ENCODE measurements at regions not wholly inside any gene's neighbourhood (a gene's known extent, or its start where the extent isn't known, plus 50 kb on each side); places are given as distances from the start of the nearest gene placed in this dataset.

DNA sequence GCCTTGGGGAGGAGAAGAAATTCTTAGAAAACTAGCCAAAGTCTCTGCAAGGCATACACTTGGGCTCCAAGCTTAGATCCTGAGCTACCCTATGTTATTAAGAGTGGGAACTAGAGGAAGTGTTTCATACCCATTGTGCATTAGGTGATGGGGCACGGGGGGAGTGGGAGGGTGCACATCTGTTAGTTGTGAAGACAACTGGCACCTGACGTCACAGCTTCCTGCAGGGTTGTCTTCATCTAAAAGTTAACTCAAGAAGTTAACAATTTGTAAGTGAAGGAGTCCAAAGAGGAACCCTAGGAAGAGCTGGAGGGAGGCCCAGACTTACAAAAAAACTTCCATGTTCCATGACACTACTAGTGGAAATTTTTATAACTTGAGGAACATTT, 158.1 kb downstream of the ADRA2A start:
- Histone ChIP-seq H3K4me3 (ENCODE audit: low read length in 2 of 2) (no peak overlapping the region), H3K36me3 (ENCODE audit: insufficient read depth, low read length) (no peaks in the 10 kb centered on the region), H3K27ac (ENCODE audit: low read depth, low read length) (no peak overlapping the region), H3K9me3 (ENCODE audit: control insufficient read depth in 1 of 2, low read length in 2 of 2) (no peaks in the 10 kb centered on the region), H3K4me1 (ENCODE audit: insufficient read depth, low read length) (no peaks in the 10 kb centered on the region), H3K27me3 (ENCODE audit: insufficient read depth, low read length) (no peaks in the 10 kb centered on the region)
- H3K27me3 Mint-ChIP-seq = peaks cover 11 to 30% of the 10 kb centered on the region in 2 donors
- no peaks in the 10 kb centered on the region for H3K4me1 Mint-ChIP-seq
- CTCF ChIA-PET (ENCODE audit: partially characterized antibody) = no interaction called here
- no peak overlapping the region for H3K4me3 Mint-ChIP-seq
- POLR2A ChIA-PET (ENCODE audit: partially characterized antibody) = no interaction called here
- H3K36me3 Mint-ChIP-seq = no peaks in the 10 kb centered on the region
- peaks cover 0 to 2% (median 0%) of the 10 kb centered on the region in 8 donors for H3K9me3 Mint-ChIP-seq
- DNase-seq = no peak
- intact Hi-C loops (cut with micrococcal nuclease) = no loop called here
- no peak overlapping the region for H3K27ac Mint-ChIP-seq

DNA sequence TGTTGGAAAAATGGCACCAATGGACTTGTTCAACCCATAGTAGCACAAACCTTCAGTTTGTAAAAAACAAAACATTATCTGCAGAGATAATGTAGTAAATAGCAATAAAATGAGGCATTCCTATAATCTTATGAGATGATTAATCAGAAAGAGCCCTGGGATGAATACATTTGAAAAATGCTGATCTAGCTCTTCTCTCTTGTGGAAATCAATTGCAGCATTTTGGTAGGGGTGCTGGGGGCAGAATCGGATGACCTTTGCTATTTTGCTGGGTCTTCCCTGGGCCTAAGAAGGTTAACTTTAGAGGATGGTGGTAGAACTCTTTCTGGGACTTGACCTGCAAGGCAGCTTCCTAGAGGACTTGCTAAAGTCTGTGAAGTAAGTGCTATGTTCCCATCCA, 163.5 kb downstream of the ADRA2A start:
- Histone ChIP-seq H3K27ac (ENCODE audit: low read depth, low read length) (no peak overlapping the region), H3K4me3 (ENCODE audit: low read length in 2 of 2) (no peak overlapping the region), H3K4me1 (ENCODE audit: insufficient read depth, low read length) (no peaks in the 10 kb centered on the region), H3K27me3 (ENCODE audit: insufficient read depth, low read length) (no peaks in the 10 kb centered on the region), H3K36me3 (ENCODE audit: insufficient read depth, low read length) (no peaks in the 10 kb centered on the region), H3K9me3 (ENCODE audit: control insufficient read depth in 1 of 2, low read length in 2 of 2) (no peaks in the 10 kb centered on the region)
- intact Hi-C loops (cut with micrococcal nuclease) = no loop called here
- ChIA-PET POLR2A (ENCODE audit: partially characterized antibody) (no interaction called here), CTCF (ENCODE audit: partially characterized antibody) (no interaction called here)
- H3K36me3 Mint-ChIP-seq = no peaks in the 10 kb centered on the region
- no peaks in the 10 kb centered on the region for H3K4me1 Mint-ChIP-seq
- no peak for DNase-seq
- no peak overlapping the region for H3K4me3 Mint-ChIP-seq
- no peak overlapping the region for H3K27ac Mint-ChIP-seq
- peaks cover 0 to 2% (median 0%) of the 10 kb centered on the region in 8 donors for H3K9me3 Mint-ChIP-seq
- H3K27me3 Mint-ChIP-seq = peaks cover 2 to 17% of the 10 kb centered on the region in 2 donors

DNA sequence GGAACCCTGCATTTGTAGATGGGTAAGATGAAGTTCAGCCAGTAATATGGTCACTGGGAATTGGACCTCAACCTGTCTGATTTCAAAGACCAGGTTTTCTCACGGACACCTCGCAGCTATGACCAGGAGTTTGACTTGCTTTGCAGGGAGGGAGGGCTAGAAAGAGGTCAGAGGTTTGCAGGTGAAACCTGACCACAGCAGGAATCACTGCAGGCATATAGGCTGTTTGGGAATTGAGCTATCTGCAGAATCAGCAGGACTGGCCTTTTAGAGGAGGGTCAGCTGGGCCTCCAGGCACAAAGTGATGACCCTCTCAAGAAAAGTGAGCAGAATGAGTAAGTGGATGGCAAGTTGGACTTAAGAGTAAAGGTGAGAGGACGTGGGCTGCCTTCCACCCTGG, 166.3 kb downstream of the ADRA2A start:
- intact Hi-C loops (cut with micrococcal nuclease) = no loop called here

DNA sequence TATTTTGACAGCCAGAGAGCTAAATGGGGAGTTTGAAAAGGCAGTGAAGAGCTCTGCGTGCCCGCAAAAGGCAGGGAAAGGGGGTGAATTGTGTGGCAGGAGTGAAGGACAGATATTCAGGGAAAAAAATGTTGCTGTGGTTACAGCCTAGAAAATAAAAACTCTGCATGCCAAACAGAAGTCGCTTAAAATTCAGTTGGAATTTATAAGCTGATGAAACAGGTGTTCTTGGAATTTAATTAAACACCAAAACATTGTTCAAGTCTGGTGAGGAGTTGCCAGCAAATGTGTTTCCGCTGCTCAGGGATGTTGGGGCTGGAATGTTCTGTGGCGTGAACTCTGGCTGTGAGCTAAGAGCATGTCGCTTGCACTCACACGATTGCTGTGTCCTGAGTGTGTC, 169.3 kb downstream of the ADRA2A start:
- H3K9me3 ChIP-seq (ENCODE audit: control insufficient read depth in 1 of 2, low read length in 2 of 2) = no peaks in the 10 kb centered on the region
- peaks cover 10 to 17% of the 10 kb centered on the region in 2 donors for H3K27me3 Mint-ChIP-seq
- H3K4me3 Mint-ChIP-seq = no peak overlapping the region
- peaks cover 0 to 5% (median 0%) of the 10 kb centered on the region in 8 donors for H3K9me3 Mint-ChIP-seq
- no peaks in the 10 kb centered on the region for H3K36me3 ChIP-seq (ENCODE audit: insufficient read depth, low read length)
- no peak for DNase-seq
- H3K4me1 ChIP-seq (ENCODE audit: insufficient read depth, low read length) = no peaks in the 10 kb centered on the region
- ChIA-PET POLR2A (ENCODE audit: partially characterized antibody) (no interaction called here), CTCF (ENCODE audit: partially characterized antibody) (no interaction called here)
- H3K27ac Mint-ChIP-seq = no peak overlapping the region
- H3K27ac ChIP-seq (ENCODE audit: low read depth, low read length) = no peak overlapping the region
- intact Hi-C loops (cut with micrococcal nuclease) = no loop called here
- no peaks in the 10 kb centered on the region for H3K27me3 ChIP-seq (ENCODE audit: insufficient read depth, low read length)
- H3K4me3 ChIP-seq (ENCODE audit: low read length in 2 of 2) = no peak overlapping the region
- H3K36me3 Mint-ChIP-seq = no peaks in the 10 kb centered on the region
- H3K4me1 Mint-ChIP-seq = no peaks in the 10 kb centered on the region

More for the DNA sequence above, 166.3 kb downstream of the ADRA2A start:
- CTCF ChIA-PET (ENCODE audit: partially characterized antibody) = no interaction called here
- H3K27ac ChIP-seq (ENCODE audit: low read depth, low read length) = no peak overlapping the region
- no peaks in the 10 kb centered on the region for H3K9me3 ChIP-seq (ENCODE audit: control insufficient read depth in 1 of 2, low read length in 2 of 2)
- H3K9me3 Mint-ChIP-seq = no peaks in the 10 kb centered on the region
- no peak overlapping the region for H3K4me3 Mint-ChIP-seq
- no peaks in the 10 kb centered on the region for H3K4me1 Mint-ChIP-seq
- no peaks in the 10 kb centered on the region for H3K36me3 ChIP-seq (ENCODE audit: insufficient read depth, low read length)
- H3K27me3 Mint-ChIP-seq = peaks cover 8 to 16% of the 10 kb centered on the region in 2 donors
- H3K27me3 ChIP-seq (ENCODE audit: insufficient read depth, low read length) = no peaks in the 10 kb centered on the region
- POLR2A ChIA-PET (ENCODE audit: partially characterized antibody) = no interaction called here
- no peaks in the 10 kb centered on the region for H3K4me1 ChIP-seq (ENCODE audit: insufficient read depth, low read length)
- no peak overlapping the region for H3K27ac Mint-ChIP-seq
- H3K36me3 Mint-ChIP-seq = no peaks in the 10 kb centered on the region
- no peak overlapping the region for H3K4me3 ChIP-seq (ENCODE audit: low read length in 2 of 2)
- DNase-seq = no peak

DNA sequence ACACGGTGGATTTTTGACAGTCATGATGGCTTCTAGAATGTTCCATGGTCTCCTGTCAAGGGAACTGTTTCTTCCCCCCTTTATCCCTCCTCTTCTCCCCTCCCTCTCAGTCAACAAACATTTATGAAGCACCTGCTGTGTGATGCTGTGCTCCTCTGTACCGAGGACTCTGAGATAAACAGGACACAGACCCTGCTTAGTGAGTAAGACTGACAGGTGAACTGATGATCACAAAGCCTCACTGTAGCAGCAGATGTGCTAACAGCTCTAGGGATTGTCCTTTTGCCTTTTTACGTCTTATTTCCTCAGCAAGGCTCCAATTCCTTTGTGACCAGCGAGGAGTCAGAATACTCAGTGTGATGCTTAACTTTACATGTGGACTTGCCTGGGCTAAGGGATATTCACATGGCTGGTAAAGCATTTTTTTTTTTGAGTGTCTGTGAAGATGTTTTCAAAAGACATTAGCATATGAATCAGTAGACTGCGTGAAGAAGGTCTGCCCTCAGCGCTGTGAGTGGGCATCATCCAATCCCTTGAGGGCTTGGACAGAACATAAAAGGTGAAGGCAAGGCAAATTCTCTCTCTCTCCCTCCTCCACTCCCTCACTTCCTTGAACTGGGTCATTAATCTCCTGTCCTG, 170.1 kb downstream of the ADRA2A start:
- POLR2A ChIA-PET (ENCODE audit: partially characterized antibody) = no interaction called here
- Mint-ChIP-seq H3K27ac (no peak overlapping the region), H3K9me3 (peaks cover 0 to 5% (median 0%) of the 10 kb centered on the region in 8 donors), H3K36me3 (no peaks in the 10 kb centered on the region), H3K4me1 (no peaks in the 10 kb centered on the region), H3K27me3 (peaks cover 14 to 20% of the 10 kb centered on the region in 2 donors), H3K4me3 (no peak overlapping the region)
- Histone ChIP-seq H3K9me3 (ENCODE audit: control insufficient read depth in 1 of 2, low read length in 2 of 2) (no peaks in the 10 kb centered on the region), H3K27ac (ENCODE audit: low read depth, low read length) (no peak overlapping the region), H3K4me1 (ENCODE audit: insufficient read depth, low read length) (no peaks in the 10 kb centered on the region), H3K27me3 (ENCODE audit: insufficient read depth, low read length) (no peaks in the 10 kb centered on the region), H3K36me3 (ENCODE audit: insufficient read depth, low read length) (no peaks in the 10 kb centered on the region), H3K4me3 (ENCODE audit: low read length in 2 of 2) (no peak overlapping the region)
- intact Hi-C loops (cut with micrococcal nuclease) = no loop called here
- DNase-seq = no peak
- CTCF ChIA-PET (ENCODE audit: partially characterized antibody) = no interaction called here

DNA sequence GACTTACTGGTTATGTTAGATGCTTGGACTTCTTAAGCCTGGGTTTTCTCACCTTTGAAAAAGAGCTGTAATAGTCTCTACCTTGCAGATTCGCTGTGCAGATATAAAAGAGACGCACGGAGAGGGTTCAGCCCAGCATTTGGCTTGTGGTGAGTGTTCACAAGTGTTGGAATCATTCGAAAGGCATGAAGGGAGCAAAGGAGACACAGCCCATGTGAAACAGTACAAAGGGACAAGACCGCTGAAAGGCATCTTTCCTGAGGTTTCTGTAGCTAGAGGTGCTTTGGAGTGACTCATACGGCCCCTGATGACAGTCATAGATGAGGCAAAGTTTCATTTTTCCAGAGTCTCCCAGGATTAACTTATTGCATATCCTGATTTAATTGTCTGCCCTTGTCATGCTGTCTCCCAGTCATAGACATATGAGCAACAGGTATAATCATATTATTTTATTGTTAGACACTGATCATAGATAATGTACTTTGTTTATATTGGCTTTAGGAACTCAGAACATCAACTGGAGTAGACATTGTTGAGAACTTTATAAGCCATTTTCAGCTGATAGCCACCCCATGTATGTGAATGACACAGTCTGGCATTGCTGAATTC, 171.1 kb downstream of the ADRA2A start:
- peaks cover 14 to 20% of the 10 kb centered on the region in 2 donors for H3K27me3 Mint-ChIP-seq
- peaks cover 0 to 5% (median 0%) of the 10 kb centered on the region in 8 donors for H3K9me3 Mint-ChIP-seq
- DNase-seq = no peak
- H3K4me3 ChIP-seq (ENCODE audit: low read length in 2 of 2) = no peak overlapping the region
- ChIA-PET CTCF (ENCODE audit: partially characterized antibody) (no interaction called here), POLR2A (ENCODE audit: partially characterized antibody) (no interaction called here)
- H3K4me1 Mint-ChIP-seq = no peaks in the 10 kb centered on the region
- no peaks in the 10 kb centered on the region for H3K36me3 Mint-ChIP-seq
- H3K27ac ChIP-seq (ENCODE audit: low read depth, low read length) = no peak overlapping the region
- no peaks in the 10 kb centered on the region for H3K36me3 ChIP-seq (ENCODE audit: insufficient read depth, low read length)
- no peaks in the 10 kb centered on the region for H3K27me3 ChIP-seq (ENCODE audit: insufficient read depth, low read length)
- intact Hi-C loops (cut with micrococcal nuclease) = no loop called here
- H3K9me3 ChIP-seq (ENCODE audit: control insufficient read depth in 1 of 2, low read length in 2 of 2) = no peaks in the 10 kb centered on the region
- H3K4me3 Mint-ChIP-seq = no peak overlapping the region
- H3K27ac Mint-ChIP-seq = no peak overlapping the region
- no peaks in the 10 kb centered on the region for H3K4me1 ChIP-seq (ENCODE audit: insufficient read depth, low read length)

DNA sequence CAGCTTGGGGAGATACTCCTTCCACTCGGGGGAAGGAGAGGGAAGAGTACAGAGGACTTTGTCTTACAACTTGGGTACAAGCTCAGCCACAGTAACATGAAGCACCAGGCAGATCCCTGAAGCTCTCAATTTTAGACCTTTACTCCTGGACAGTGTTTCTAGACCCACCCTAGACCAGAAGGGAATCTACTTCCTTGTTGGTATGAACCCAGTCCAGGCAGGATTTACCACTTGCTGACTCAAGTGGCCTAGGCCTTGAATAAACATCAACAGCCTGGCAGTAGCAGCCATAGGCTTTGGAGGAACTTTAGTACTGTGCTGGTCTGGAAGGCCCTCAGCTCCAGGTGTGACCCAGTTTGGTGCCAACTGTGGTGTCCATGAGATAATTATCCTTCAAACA, 173.1 kb downstream of the ADRA2A start:
- intact Hi-C loops (cut with micrococcal nuclease) = no loop called here

More for the DNA sequence above, 173.1 kb downstream of the ADRA2A start:
- H3K27ac Mint-ChIP-seq = no peak overlapping the region
- Histone ChIP-seq H3K4me1 (ENCODE audit: insufficient read depth, low read length) (no peaks in the 10 kb centered on the region), H3K27me3 (ENCODE audit: insufficient read depth, low read length) (no peaks in the 10 kb centered on the region), H3K9me3 (ENCODE audit: control insufficient read depth in 1 of 2, low read length in 2 of 2) (no peaks in the 10 kb centered on the region), H3K36me3 (ENCODE audit: insufficient read depth, low read length) (no peaks in the 10 kb centered on the region), H3K4me3 (ENCODE audit: low read length in 2 of 2) (no peak overlapping the region), H3K27ac (ENCODE audit: low read depth, low read length) (no peak overlapping the region)
- peaks cover 0 to 5% (median 0%) of the 10 kb centered on the region in 8 donors for H3K9me3 Mint-ChIP-seq
- ChIA-PET CTCF (ENCODE audit: partially characterized antibody) (interaction anchor here (0.5 kb wide), 1 partner anchor 173 kb away, joined by 3 read pairs; the partner anchor contains the start of gene ADRA2A), POLR2A (ENCODE audit: partially characterized antibody) (no interaction called here)
- no peaks in the 10 kb centered on the region for H3K36me3 Mint-ChIP-seq
- no peaks in the 10 kb centered on the region for H3K4me1 Mint-ChIP-seq
- DNase-seq = no peak
- no peak overlapping the region for H3K4me3 Mint-ChIP-seq
- peaks cover 13 to 16% of the 10 kb centered on the region in 2 donors for H3K27me3 Mint-ChIP-seq
